ENCODE measurements at regions not wholly inside any gene's neighbourhood (a gene's known extent, or its start where the extent isn't known, plus 50 kb on each side); places are given as distances from the start of the nearest gene placed in this dataset.

GRCh38 chr14:36451310-36452065 is 68.5 kb downstream of the NKX2-1 start:
- TF ChIP-seq POLR2AphosphoS5 (IDR thresholded peaks at IDR 0.05) (no peak), EP300 (IDR thresholded peaks at IDR 0.05) (no peak), CTCF (IDR thresholded peaks at IDR 0.05) (no peak), POLR2A (IDR thresholded peaks at IDR 0.05) (no peak)
- Histone ChIP-seq H3K4me3 (no peak overlapping the region), H3K36me3 (no peaks in the 10 kb centered on the region), H3K9me3 (no peaks in the 10 kb centered on the region), H3K4me1 (no peaks in the 10 kb centered on the region), H3K27ac (no peak overlapping the region), H3K27me3 (peaks cover 4% of the 10 kb centered on the region)
- no peak for ATAC-seq
- WGBS, 2 donors (ENCODE audit: low coverage in 1 of 2) = 74 to 89% methylated on average over 2 to 3 of the region's 8 CpGs

GRCh38 chr14:36450550-36450949 is 69.5 kb downstream of the NKX2-1 start:
- Histone ChIP-seq H3K4me3 (no peak overlapping the region), H3K4me1 (no peaks in the 10 kb centered on the region), H3K9me3 (no peaks in the 10 kb centered on the region), H3K36me3 (no peaks in the 10 kb centered on the region), H3K27me3 (peaks cover 4% of the 10 kb centered on the region), H3K27ac (no peak overlapping the region)
- 71 to 85% methylated on average over 4 of the region's 4 CpGs for WGBS, 2 donors (ENCODE audit: low coverage in 1 of 2)
- ATAC-seq = no peak
- TF ChIP-seq POLR2AphosphoS5 (IDR thresholded peaks at IDR 0.05) = no peak
- TF ChIP-seq CTCF (IDR thresholded peaks at IDR 0.05) = no peak
- TF ChIP-seq POLR2A (IDR thresholded peaks at IDR 0.05) = no peak
- no peak for TF ChIP-seq EP300 (IDR thresholded peaks at IDR 0.05)

- H3K4me3 ChIP-seq = no peak overlapping the region
- no peaks in the 10 kb centered on the region for H3K9me3 ChIP-seq
- no peaks in the 10 kb centered on the region for H3K36me3 ChIP-seq
- ATAC-seq = no peak
- peaks cover 5% of the 10 kb centered on the region for H3K27me3 ChIP-seq
- no peak overlapping the region for H3K27ac ChIP-seq
- TF ChIP-seq POLR2AphosphoS5 (IDR thresholded peaks at IDR 0.05) (no peak), EP300 (IDR thresholded peaks at IDR 0.05) (no peak), POLR2A (IDR thresholded peaks at IDR 0.05) (no peak), CTCF (IDR thresholded peaks at IDR 0.05) (no peak)
- H3K4me1 ChIP-seq = no peaks in the 10 kb centered on the region
- WGBS, 2 donors (ENCODE audit: low coverage in 1 of 2) = 72 to 75% methylated on average over 2 to 4 of the region's 4 CpGs
Observed at GRCh38 chr14:36449903-36450302, 70.1 kb downstream of the NKX2-1 start.

- no peak for TF ChIP-seq CTCF (IDR thresholded peaks at IDR 0.05)
- no peak for TF ChIP-seq POLR2A (IDR thresholded peaks at IDR 0.05)
- TF ChIP-seq POLR2AphosphoS5 (IDR thresholded peaks at IDR 0.05) = no peak
- TF ChIP-seq EP300 (IDR thresholded peaks at IDR 0.05) = no peak
- no peaks in the 10 kb centered on the region for H3K36me3 ChIP-seq
- 0 to 25% methylated on average over 1 to 2 of the region's 4 CpGs for WGBS, 2 donors (ENCODE audit: low coverage in 1 of 2)
Observed at GRCh38 chr14:36443374-36443773, 76.7 kb downstream of the NKX2-1 start.

GRCh38 chr14:36442824-36443241 is 77.2 kb downstream of the NKX2-1 start:
- TF ChIP-seq POLR2A (IDR thresholded peaks at IDR 0.05) (no peak), EP300 (IDR thresholded peaks at IDR 0.05) (no peak), CTCF (IDR thresholded peaks at IDR 0.05) (no peak), POLR2AphosphoS5 (IDR thresholded peaks at IDR 0.05) (no peak)
- Histone ChIP-seq H3K4me3 (no peak overlapping the region), H3K27me3 (peaks cover 41% of the 10 kb centered on the region), H3K4me1 (no peaks in the 10 kb centered on the region), H3K9me3 (no peaks in the 10 kb centered on the region), H3K27ac (no peak overlapping the region), H3K36me3 (no peaks in the 10 kb centered on the region)
- WGBS, 2 donors (ENCODE audit: low coverage in 1 of 2) = 13 to 43% methylated on average over 1 to 4 of the region's 4 CpGs
- ATAC-seq = no peak

More at GRCh38 chr14:36443374-36443773, 76.7 kb downstream of the NKX2-1 start:
- Histone ChIP-seq H3K27ac (no peak overlapping the region), H3K4me3 (no peak overlapping the region), H3K27me3 (peaks cover 41% of the 10 kb centered on the region), H3K4me1 (no peaks in the 10 kb centered on the region), H3K9me3 (no peaks in the 10 kb centered on the region)
- ATAC-seq = no peak

All from gastroesophageal sphincter (tissue), 4 donors.